IMR-90 (cell line): ENCODE measurements at regions not wholly inside any gene's neighbourhood (a gene's known extent, or its start where the extent isn't known, plus 50 kb on each side); places are given as distances from the start of the nearest gene placed in this dataset.

ENCODE experiments used
- ATAC-seq: fragments of 200-7000 bp; cut with Tn5 transposase; 2 replicates; pipeline ENCODE4 v1.9.1; 2020; ENCODE audit warnings: low read depth, mild to moderate bottlenecking, moderate library complexity
- BruUV-seq: library from RNA; stranded (reverse); fragments of 400-500 nt; replicated peaks from 2 replicates; lab custom pipeline; 2021; lab: Mats Ljungman, UMichigan
- CTCF ChIA-PET: fragments of 300-600 bp; formaldehyde crosslinking; extraction: SDS; loops from one replicate; lab custom pipeline; 2021; ENCODE audit warnings: antibody characterized with exemption; lab: Yijun Ruan, JAX
- POLR2A ChIA-PET: fragments of 300-600 bp; sonication (Branson Sonifier 250); formaldehyde crosslinking; loops from one replicate; lab custom pipeline; 2022; ENCODE audit warnings: antibody characterized with exemption; ENCODE audit not compliant: unreplicated experiment; lab: Charles Lee
- DNase-seq: peaks from one replicate; pipeline ENCODE4 v3.0.0; 2013
- H2AFZ ChIP-seq: replicated peaks from 2 replicates; pipeline ENCODE3; 2013; ENCODE audit warnings: low read length, mild to moderate bottlenecking; ENCODE audit not compliant: poor library complexity
- H2AK5ac ChIP-seq: 2 replicates; pipeline ENCODE4 v1.6.1; 2013; ENCODE audit warnings: low read depth, low read length, inconsistent platforms
- H2AK9ac ChIP-seq: replicated peaks from 2 replicates; pipeline ENCODE3; 2013; ENCODE audit warnings: mild to moderate bottlenecking, low read depth, low read length, moderate library complexity; ENCODE audit not compliant: poor library complexity
- H2BK120ac ChIP-seq: 2 replicates; pipeline ENCODE4 v1.6.1; 2013; ENCODE audit warnings: low read depth, low read length, inconsistent platforms
- H2BK15ac ChIP-seq: 3 replicates; pipeline ENCODE4 v1.6.1; 2013; ENCODE audit warnings: low read depth, low read length, inconsistent platforms
- H2BK20ac ChIP-seq: 2 replicates; pipeline ENCODE4 v1.6.1; 2013; ENCODE audit warnings: low read depth, mild to moderate bottlenecking, inconsistent platforms, low read length, moderate library complexity
- H2BK5ac ChIP-seq: 2 replicates; pipeline ENCODE4 v1.6.1; 2013; ENCODE audit warnings: mild to moderate bottlenecking, low read depth, low read length, inconsistent platforms; ENCODE audit not compliant: poor library complexity, severe bottlenecking
- H3K14ac ChIP-seq: replicated peaks from 2 replicates; pipeline ENCODE4 v1.6.1; 2013; ENCODE audit warnings: low read depth, low read length, inconsistent platforms
- H3K18ac ChIP-seq: 2 replicates; pipeline ENCODE4 v1.6.1; 2013; ENCODE audit warnings: low read depth, low read length, control low read depth
- H3K23ac ChIP-seq: 2 replicates; pipeline ENCODE4 v1.6.1; 2013; ENCODE audit warnings: low read depth, low read length, inconsistent platforms
- H3K27ac ChIP-seq: 2 replicates; pipeline ENCODE4 v1.5.1; 2013; ENCODE audit warnings: mild to moderate bottlenecking, control low read depth, low read length; ENCODE audit not compliant: insufficient read depth
- H3K27me3 ChIP-seq: 2 replicates; pipeline ENCODE4 v1.6.1; 2013; ENCODE audit warnings: low read length; ENCODE audit not compliant: control insufficient read depth, insufficient read depth
- H3K36me3 ChIP-seq: 2 replicates; pipeline ENCODE4 v1.6.1; 2013; ENCODE audit warnings: low read length, mixed read lengths; ENCODE audit not compliant: control insufficient read depth, insufficient read depth
- H3K4ac ChIP-seq: 2 replicates; pipeline ENCODE4 v1.6.1; 2013; ENCODE audit warnings: low read depth, low read length, inconsistent platforms
- H3K4me1 ChIP-seq: 2 replicates; pipeline ENCODE4 v1.6.1; 2013; ENCODE audit warnings: low read length, mixed read lengths; ENCODE audit not compliant: control insufficient read depth, insufficient read depth
- H3K4me2 ChIP-seq: 2 replicates; pipeline ENCODE4 v1.6.1; 2013; ENCODE audit warnings: low read depth, mild to moderate bottlenecking, control low read depth, low read length, moderate library complexity
- H3K4me3 ChIP-seq: 2 replicates; pipeline ENCODE4 v1.5.1; 2013; ENCODE audit warnings: low read depth, mild to moderate bottlenecking, control low read depth, low read length, moderate library complexity; ENCODE audit not compliant: insufficient read depth
- H3K56ac ChIP-seq: 2 replicates; pipeline ENCODE4 v1.6.1; 2013; ENCODE audit warnings: low read length, inconsistent platforms; ENCODE audit not compliant: insufficient read depth; ENCODE audit errors: extremely low read depth
- H3K79me1 ChIP-seq, 2 experiments: 2 replicates each; pipeline ENCODE4 v1.6.1; 2013; ENCODE audit warnings: low read length in 2 of 2, inconsistent platforms in 1 of 2, low read depth in 1 of 2
- H3K9ac ChIP-seq: 2 replicates; pipeline ENCODE4 v1.6.1; 2013; ENCODE audit warnings: low read depth, low read length, control low read depth
- H3K9me1 ChIP-seq: 2 replicates; pipeline ENCODE4 v1.6.1; 2013; ENCODE audit warnings: low read length, inconsistent platforms; ENCODE audit not compliant: insufficient read depth
- H3K9me3 ChIP-seq: 2 replicates; pipeline ENCODE4 v1.6.1; 2013; ENCODE audit warnings: low read length; ENCODE audit not compliant: control insufficient read depth, insufficient read depth
- H4K20me1 ChIP-seq: 2 replicates; pipeline ENCODE4 v1.6.1; 2013; ENCODE audit warnings: low read length, inconsistent platforms; ENCODE audit not compliant: insufficient read depth
- H4K5ac ChIP-seq: 2 replicates; pipeline ENCODE4 v1.6.1; 2013; ENCODE audit warnings: mild to moderate bottlenecking, low read depth, low read length, control low read depth
- H4K8ac ChIP-seq, 2 experiments: 2 replicates each; pipeline ENCODE4 v1.6.1; 2013; ENCODE audit warnings: low read depth in 2 of 2, low read length in 2 of 2, control low read depth in 1 of 2, inconsistent platforms in 1 of 2
- H4K91ac ChIP-seq: 2 replicates; pipeline ENCODE4 v1.6.1; 2013; ENCODE audit warnings: low read depth, low read length, inconsistent platforms; ENCODE audit not compliant: insufficient read depth
- BHLHE40 ChIP-seq: fragments of 150-350 bp; IDR thresholded peaks from 2 replicates; pipeline ENCODE4 v1.6.1; 2016; ENCODE audit warnings: mild to moderate bottlenecking, low read depth, low read length
- CEBPB ChIP-seq: IDR thresholded peaks from 2 replicates; pipeline ENCODE4 v1.6.1; 2012; ENCODE audit warnings: low read depth, low read length, improper control_type of control experiment
- CHD1 ChIP-seq: IDR thresholded peaks from 2 replicates; pipeline ENCODE4 v1.6.1; 2012; ENCODE audit warnings: low read depth, low read length, improper control_type of control experiment
- WGBS, 2 experiments: methylation state at CpG; one replicate each; pipeline versions ENCODE4 v1.1.5 to v1.1.7; 2013; ENCODE audit warnings: missing lambda C conversion rate in 2 of 2; ENCODE audit not compliant: insufficient read length in 1 of 2; ENCODE audit errors: extremely low coverage in 2 of 2; 5-methylcytosine and 5-hydroxymethylcytosine counted together
- dilution Hi-C: fragments of 300-500 bp; cut with HindIII; formaldehyde crosslinking; loops from one replicate; pipeline ENCODE4 v1.14.3; 2018; ENCODE audit warnings: low sequenced_read_pairs; ENCODE audit not compliant: unreplicated experiment
- in situ Hi-C: fragments of 300-500 bp; cut with MboI; formaldehyde crosslinking; loops from 3 replicates; pipeline ENCODE4 v1.14.3; 2019; ENCODE audit warnings: low sequenced_read_pairs, inconsistent platforms, mixed read lengths
- intact Hi-C: fragments of 100-400 bp; cut with micrococcal nuclease; formaldehyde crosslinking; loops from 2 replicates; pipeline ENCODE4 v1.10.0; 2022

GRCh38 chr5:167702014-167702413, 589.4 kb upstream of the WWC1 start:
- no peak overlapping the region for H3K9ac ChIP-seq
- CTCF ChIA-PET = no interaction called here
- peak overlapping the region in 1 of 2 experiments; percentile 63; a peak in 1 of 4 replicates for H4K8ac ChIP-seq
- H3K4ac ChIP-seq = peak overlapping the region; percentile 70; the same call in 1 of the 2 replicates
- H2AK9ac ChIP-seq = no peak overlapping the region
- intact Hi-C loops (no loop called here), in situ Hi-C loops (no loop called here), dilution Hi-C loops (no loop called here)
- peak overlapping the region; percentile 65; the same call in 1 of the 3 replicates for H2BK15ac ChIP-seq
- H3K4me3 ChIP-seq = no peak overlapping the region
- no peaks in the 10 kb centered on the region for H4K20me1 ChIP-seq
- BruUV-seq = no TSS peak
- no peak overlapping the region for H2AFZ ChIP-seq
- no peaks in the 10 kb centered on the region for H3K79me1 ChIP-seq
- ATAC-seq (no peak), DNase-seq (no peak)
- H2AK5ac ChIP-seq = no peak overlapping the region
- no peak overlapping the region for H3K27ac ChIP-seq
- H3K36me3 ChIP-seq = no peaks in the 10 kb centered on the region
- no peak overlapping the region; the same call in 1 of the 2 replicates for H4K5ac ChIP-seq
- H3K4me1 ChIP-seq = peaks cover 9% of the 10 kb centered on the region
- WGBS, 2 experiments = no CpG with 5 or more reads among the region's 2 CpGs
- no peak overlapping the region for H3K4me2 ChIP-seq
- H2BK20ac ChIP-seq = peak overlapping the region; percentile 90
- no peaks in the 10 kb centered on the region for H3K9me3 ChIP-seq
- no peak overlapping the region for H3K56ac ChIP-seq
- H2BK5ac ChIP-seq = peak overlapping the region; percentile 54
- H2BK120ac ChIP-seq = peak overlapping the region; percentile 24
- TF ChIP-seq BHLHE40 = no peak
- no peak for TF ChIP-seq CEBPB
- TF ChIP-seq CHD1 = no peak
- peaks cover 3% of the 10 kb centered on the region; the same call in 1 of the 2 replicates for H3K9me1 ChIP-seq
- POLR2A ChIA-PET = no interaction called here
- H3K27me3 ChIP-seq = no peaks in the 10 kb centered on the region
- H4K91ac ChIP-seq = no peak overlapping the region
- H3K23ac ChIP-seq = no peak overlapping the region
- peak overlapping the region; percentile 41; the same call in 1 of the 2 replicates for H3K18ac ChIP-seq
- H3K14ac ChIP-seq = 0 out of 2 replicates have a peak overlapping the region, but pooled peaks have one; percentile 70
